ENCODE measurements at regions not wholly inside any gene's neighbourhood (a gene's known extent, or its start where the extent isn't known, plus 50 kb on each side); places are given as distances from the start of the nearest gene placed in this dataset.

DNA sequence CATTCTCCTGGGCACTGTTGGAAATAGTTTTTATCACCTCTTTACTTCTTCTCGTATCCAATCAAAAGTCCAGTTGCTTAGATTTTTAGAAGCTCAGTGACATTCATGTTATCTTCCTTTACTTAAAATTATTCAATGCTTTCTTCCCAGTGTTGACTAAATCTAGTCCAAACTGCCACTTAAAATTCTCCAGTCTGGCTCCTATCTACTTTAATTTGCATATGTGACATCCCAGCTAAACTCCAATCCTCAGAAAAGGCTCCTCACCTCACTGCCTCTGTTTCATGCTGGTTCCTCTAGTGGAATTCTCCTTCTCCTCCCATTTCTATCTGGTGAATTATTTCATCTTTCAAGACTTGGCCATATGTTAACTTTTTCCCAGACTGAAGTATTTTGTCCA, 1238.7 kb upstream of the WWC1 start:
- ChIA-PET POLR2A (interaction anchor here (0.7 kb wide), 1 partner anchor 16 kb away, joined by 4 read pairs; no protein-coding TSS in a partner anchor), CTCF (ENCODE audit: unreplicated experiment) (no interaction called here)
- no peaks in the 10 kb centered on the region for H4K20me1 ChIP-seq (ENCODE audit: insufficient read depth, low read length)
- H3K4me2 ChIP-seq (ENCODE audit: low read length): no peak overlapping the region
- H3K36me3 ChIP-seq (ENCODE audit: insufficient read depth, low read length): no peaks in the 10 kb centered on the region
- no peak overlapping the region for H3K4me3 ChIP-seq (ENCODE audit: low read depth, low read length, poor library complexity, severe bottlenecking)
- TF ChIP-seq CTCF (conservative IDR thresholded peaks at IDR 0.05; ENCODE audit: low read length): no peak
- no peak for TF ChIP-seq EZH2phosphoT487 (IDR thresholded peaks at IDR 0.05; ENCODE audit: borderline replicate concordance, low read depth, low read length)
- no peaks in the 10 kb centered on the region for H3K4me1 ChIP-seq (ENCODE audit: insufficient read depth, low read length, poor library complexity, severe bottlenecking)
- no peak overlapping the region for H2AFZ ChIP-seq (ENCODE audit: low read length)
- DNase-seq (ENCODE audit: low spot score): no peak
- BruUV-seq (replicated peaks): no TSS peak
- H3K79me2 ChIP-seq (ENCODE audit: insufficient read depth, low read depth, low read length): no peaks in the 10 kb centered on the region
- H3K9me3 ChIP-seq (ENCODE audit: low read length): no peaks in the 10 kb centered on the region
- intact Hi-C loops (cut with micrococcal nuclease; ENCODE audit: unreplicated experiment): no loop called here
- no peaks in the 10 kb centered on the region for H3K9me2 ChIP-seq (ENCODE audit: insufficient read depth, low read length)
- no peak overlapping the region for H3K27ac ChIP-seq (ENCODE audit: low read depth, low read length, poor library complexity, severe bottlenecking)

- DNase-seq (ENCODE audit: low spot score): no peak
- TF ChIP-seq EZH2phosphoT487 (IDR thresholded peaks at IDR 0.05; ENCODE audit: borderline replicate concordance, low read depth, low read length): no peak
- no peak for TF ChIP-seq CTCF (conservative IDR thresholded peaks at IDR 0.05; ENCODE audit: low read length)
- H3K79me2 ChIP-seq (ENCODE audit: insufficient read depth, low read depth, low read length): no peaks in the 10 kb centered on the region
- no peak overlapping the region for H3K4me3 ChIP-seq (ENCODE audit: low read depth, low read length, poor library complexity, severe bottlenecking)
- H4K20me1 ChIP-seq (ENCODE audit: insufficient read depth, low read length): no peaks in the 10 kb centered on the region
- H3K36me3 ChIP-seq (ENCODE audit: insufficient read depth, low read length): no peaks in the 10 kb centered on the region
- no TSS peak for BruUV-seq (replicated peaks)
- POLR2A ChIA-PET: interaction anchor here (1.0 to 1.2 kb wide), 2 partner anchors 12 to 118 kb away, joined by 3 read pairs; no protein-coding TSS in a partner anchor
- no peaks in the 10 kb centered on the region for H3K9me3 ChIP-seq (ENCODE audit: low read length)
- H3K4me2 ChIP-seq (ENCODE audit: low read length): no peak overlapping the region
- no peaks in the 10 kb centered on the region for H3K9me2 ChIP-seq (ENCODE audit: insufficient read depth, low read length)
- H3K4me1 ChIP-seq (ENCODE audit: insufficient read depth, low read length, poor library complexity, severe bottlenecking): no peaks in the 10 kb centered on the region
- intact Hi-C loops (cut with micrococcal nuclease; ENCODE audit: unreplicated experiment): no loop called here
- no peak overlapping the region for H2AFZ ChIP-seq (ENCODE audit: low read length)
- no peak overlapping the region for H3K27ac ChIP-seq (ENCODE audit: low read depth, low read length, poor library complexity, severe bottlenecking)
- CTCF ChIA-PET (ENCODE audit: unreplicated experiment): no interaction called here
Observed at GRCh38 chr5:167057665-167058064, 1233.8 kb upstream of the WWC1 start.

DNA sequence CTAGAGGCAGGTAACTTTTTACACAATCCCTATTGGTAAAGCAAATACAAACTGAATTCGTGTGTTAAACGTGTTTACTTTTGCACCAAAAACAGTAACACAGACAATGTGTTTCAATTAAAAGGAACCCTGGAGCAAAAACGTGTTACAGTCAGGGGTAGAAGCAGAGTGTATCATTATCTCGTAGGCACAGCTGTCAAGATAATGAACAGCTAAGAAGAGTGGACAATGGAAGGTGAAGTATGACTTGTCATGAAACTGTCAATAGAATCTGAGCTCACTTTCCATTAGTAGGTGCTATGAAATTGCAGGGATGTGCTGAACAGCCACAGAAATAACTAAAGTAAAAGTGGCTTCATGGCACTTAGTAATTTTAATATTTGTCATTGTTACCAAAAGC, 1229.8 kb upstream of the WWC1 start:
- intact Hi-C loops (cut with micrococcal nuclease; ENCODE audit: unreplicated experiment): no loop called here
- no peak for DNase-seq (ENCODE audit: low spot score)
- Histone ChIP-seq H4K20me1 (ENCODE audit: insufficient read depth, low read length) (no peaks in the 10 kb centered on the region), H3K4me1 (ENCODE audit: insufficient read depth, low read length, poor library complexity, severe bottlenecking) (no peaks in the 10 kb centered on the region), H3K36me3 (ENCODE audit: insufficient read depth, low read length) (no peaks in the 10 kb centered on the region), H3K79me2 (ENCODE audit: insufficient read depth, low read depth, low read length) (no peaks in the 10 kb centered on the region), H3K9me2 (ENCODE audit: insufficient read depth, low read length) (no peaks in the 10 kb centered on the region), H2AFZ (ENCODE audit: low read length) (no peak overlapping the region), H3K9me3 (ENCODE audit: low read length) (no peaks in the 10 kb centered on the region), H3K27ac (ENCODE audit: low read depth, low read length, poor library complexity, severe bottlenecking) (no peak overlapping the region), H3K4me2 (ENCODE audit: low read length) (no peak overlapping the region), H3K4me3 (ENCODE audit: low read depth, low read length, poor library complexity, severe bottlenecking) (no peak overlapping the region)
- CTCF ChIA-PET (ENCODE audit: unreplicated experiment): no interaction called here
- no TSS peak for BruUV-seq (replicated peaks)
- POLR2A ChIA-PET: no interaction called here
- TF ChIP-seq EZH2phosphoT487 (IDR thresholded peaks at IDR 0.05; ENCODE audit: borderline replicate concordance, low read depth, low read length): no peak
- no peak for TF ChIP-seq CTCF (conservative IDR thresholded peaks at IDR 0.05; ENCODE audit: low read length)
